ENCODE measurements at regions not wholly inside any gene's neighbourhood (a gene's known extent, or its start where the extent isn't known, plus 50 kb on each side); places are given as distances from the start of the nearest gene placed in this dataset.

DNA sequence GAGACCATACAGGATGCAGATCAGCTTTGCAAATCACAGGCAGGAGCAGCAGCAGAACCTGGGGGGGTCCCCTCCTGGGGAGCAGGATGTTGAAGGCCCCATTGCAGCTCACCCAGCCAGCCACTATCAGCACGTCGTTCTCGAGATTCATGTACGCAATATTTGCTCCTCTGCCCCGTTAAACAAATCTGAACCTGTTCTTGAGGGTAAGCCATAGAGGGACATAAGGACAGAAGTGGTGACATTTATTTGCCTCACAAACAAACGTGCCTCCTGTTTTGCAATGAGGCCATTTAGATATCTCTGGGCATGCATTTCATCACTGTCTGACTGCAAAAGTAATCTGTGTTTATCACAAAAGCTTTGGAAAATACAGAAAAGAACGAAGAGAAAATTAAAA lies 87.3 kb upstream of the BAIAP2L1 start:
- DNase-seq (ENCODE audit: low spot score in 2 of 2, unreplicated experiment in 2 of 2), result no peak
- TF ChIP-seq, protein P1, sequence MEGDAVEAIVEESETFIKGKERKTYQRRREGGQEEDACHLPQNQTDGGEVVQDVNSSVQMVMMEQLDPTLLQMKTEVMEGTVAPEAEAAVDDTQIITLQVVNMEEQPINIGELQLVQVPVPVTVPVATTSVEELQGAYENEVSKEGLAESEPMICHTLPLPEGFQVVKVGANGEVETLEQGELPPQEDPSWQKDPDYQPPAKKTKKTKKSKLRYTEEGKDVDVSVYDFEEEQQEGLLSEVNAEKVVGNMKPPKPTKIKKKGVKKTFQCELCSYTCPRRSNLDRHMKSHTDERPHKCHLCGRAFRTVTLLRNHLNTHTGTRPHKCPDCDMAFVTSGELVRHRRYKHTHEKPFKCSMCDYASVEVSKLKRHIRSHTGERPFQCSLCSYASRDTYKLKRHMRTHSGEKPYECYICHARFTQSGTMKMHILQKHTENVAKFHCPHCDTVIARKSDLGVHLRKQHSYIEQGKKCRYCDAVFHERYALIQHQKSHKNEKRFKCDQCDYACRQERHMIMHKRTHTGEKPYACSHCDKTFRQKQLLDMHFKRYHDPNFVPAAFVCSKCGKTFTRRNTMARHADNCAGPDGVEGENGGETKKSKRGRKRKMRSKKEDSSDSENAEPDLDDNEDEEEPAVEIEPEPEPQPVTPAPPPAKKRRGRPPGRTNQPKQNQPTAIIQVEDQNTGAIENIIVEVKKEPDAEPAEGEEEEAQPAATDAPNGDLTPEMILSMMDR (IDR thresholded peaks at IDR 0.05; ENCODE audit: unreplicated experiment), result no peak
- H3K27ac Mint-ChIP-seq, result no peak overlapping the region
- H3K4me1 Mint-ChIP-seq, result no peaks in the 10 kb centered on the region
- H3K9me3 Mint-ChIP-seq, result no peaks in the 10 kb centered on the region
- H3K36me3 Mint-ChIP-seq, result no peaks in the 10 kb centered on the region
- peaks cover 18% of the 10 kb centered on the region for H3K27me3 Mint-ChIP-seq (ENCODE audit: low read depth)
- no peak overlapping the region for H3K4me3 Mint-ChIP-seq

- TF ChIP-seq, protein P1 (IDR thresholded peaks at IDR 0.05; ENCODE audit: unreplicated experiment), result no peak
- no peaks in the 10 kb centered on the region for H3K4me1 Mint-ChIP-seq
- no peak overlapping the region for H3K27ac Mint-ChIP-seq
- no peak for DNase-seq (ENCODE audit: low spot score in 2 of 2, unreplicated experiment in 2 of 2)
- H3K9me3 Mint-ChIP-seq, result peaks cover 4% of the 10 kb centered on the region
- H3K27me3 Mint-ChIP-seq (ENCODE audit: low read depth), result peaks cover 9% of the 10 kb centered on the region
- no peaks in the 10 kb centered on the region for H3K36me3 Mint-ChIP-seq
- H3K4me3 Mint-ChIP-seq, result no peak overlapping the region
These were observed 83.2 kb upstream of the BAIAP2L1 start for GRCh38 chr7:98483964-98484545.

DNA sequence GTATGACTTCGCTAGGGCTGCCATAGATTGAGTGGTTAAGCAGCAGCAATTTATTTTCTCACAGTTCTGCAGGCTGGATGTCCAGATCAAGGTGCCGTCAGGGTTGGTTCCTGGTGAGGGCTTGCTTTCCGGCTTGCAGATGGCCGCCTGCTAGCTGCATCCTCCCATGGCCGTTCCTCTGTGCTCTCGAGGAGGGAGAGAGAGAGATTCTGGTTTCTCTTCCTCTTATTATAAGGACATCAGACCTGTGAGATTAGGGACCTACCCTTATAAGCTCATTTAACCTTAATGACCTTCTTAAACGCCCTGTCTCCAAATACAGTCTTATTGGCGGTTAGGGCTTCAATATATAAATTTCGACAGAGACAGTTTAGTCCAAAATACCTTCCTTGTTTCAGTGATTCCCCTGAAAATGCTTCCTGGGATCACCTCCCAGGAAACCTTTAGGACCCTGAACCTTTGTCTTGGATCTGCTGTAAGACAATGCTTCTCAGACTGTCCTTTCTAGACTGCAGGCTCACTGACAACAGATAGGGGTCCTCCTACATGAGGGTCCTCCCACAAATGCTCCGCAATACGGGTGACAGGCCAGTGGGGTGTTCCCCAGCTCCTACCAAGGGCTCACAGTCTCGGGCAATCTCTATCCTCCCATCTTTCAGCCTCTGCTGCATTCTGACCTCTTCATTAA lies 82.5 kb upstream of the BAIAP2L1 start:
- Mint-ChIP-seq H3K27me3 (ENCODE audit: low read depth) (peaks cover 8% of the 10 kb centered on the region), H3K4me3 (no peak overlapping the region), H3K4me1 (no peaks in the 10 kb centered on the region), H3K9me3 (peaks cover 4% of the 10 kb centered on the region), H3K36me3 (no peaks in the 10 kb centered on the region), H3K27ac (no peak overlapping the region)
- no peak for DNase-seq (ENCODE audit: low spot score in 2 of 2, unreplicated experiment in 2 of 2)
- TF ChIP-seq, protein P1 (IDR thresholded peaks at IDR 0.05; ENCODE audit: unreplicated experiment), result no peak

DNA sequence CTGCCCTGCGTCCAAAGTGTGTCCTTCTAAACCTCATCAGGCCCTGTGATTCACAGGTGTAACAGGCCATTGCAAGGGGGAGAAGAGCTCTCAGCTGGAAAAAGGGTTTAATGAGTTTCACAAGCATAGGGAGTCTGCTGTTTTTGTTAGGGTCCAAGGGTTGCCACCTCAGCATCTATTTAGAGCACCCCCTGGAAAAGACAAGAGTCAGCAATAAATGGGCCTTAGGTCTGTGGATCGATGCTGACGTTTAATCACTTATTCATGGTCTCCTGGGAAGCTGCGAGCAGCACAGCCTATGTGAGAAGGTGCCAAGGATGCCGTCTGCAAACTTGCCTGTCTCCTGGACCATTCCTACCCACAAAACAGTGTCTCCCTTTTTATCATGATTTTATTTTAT lies 78.4 kb upstream of the BAIAP2L1 start:
- Mint-ChIP-seq H3K27ac (no peak overlapping the region), H3K4me3 (no peak overlapping the region), H3K27me3 (ENCODE audit: low read depth) (peaks cover 2% of the 10 kb centered on the region), H3K4me1 (peaks cover 7% of the 10 kb centered on the region), H3K9me3 (peaks cover 4% of the 10 kb centered on the region), H3K36me3 (no peaks in the 10 kb centered on the region)
- TF ChIP-seq, protein P1 (IDR thresholded peaks at IDR 0.05; ENCODE audit: unreplicated experiment), result no peak
- no peak for DNase-seq (ENCODE audit: low spot score in 2 of 2, unreplicated experiment in 2 of 2)

DNA sequence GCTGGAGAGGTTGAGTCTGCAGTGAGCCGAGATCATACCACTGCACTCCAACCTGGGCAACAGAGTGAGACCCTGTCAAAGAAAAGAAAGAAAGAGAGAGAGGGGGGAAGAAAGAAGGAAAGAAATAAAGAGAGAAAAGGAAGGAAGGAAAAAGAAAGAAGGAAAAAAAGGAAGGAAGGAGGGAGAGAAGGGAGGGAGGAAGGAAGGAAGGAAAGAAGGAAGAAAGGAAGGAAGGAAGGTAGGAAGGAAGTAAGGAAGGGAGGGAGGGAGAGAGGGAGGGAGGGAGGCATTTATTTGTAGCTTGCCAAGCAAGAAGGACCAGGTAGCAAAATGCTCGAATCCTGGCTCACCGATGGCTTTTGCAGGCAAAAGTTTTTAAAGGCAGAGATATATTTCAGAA lies 74.5 kb upstream of the BAIAP2L1 start:
- Mint-ChIP-seq H3K36me3 (no peaks in the 10 kb centered on the region), H3K4me1 (peaks cover 11% of the 10 kb centered on the region), H3K27ac (no peak overlapping the region), H3K4me3 (no peak overlapping the region), H3K27me3 (ENCODE audit: low read depth) (peaks cover 26% of the 10 kb centered on the region), H3K9me3 (no peaks in the 10 kb centered on the region)
- TF ChIP-seq, protein P1 (IDR thresholded peaks at IDR 0.05; ENCODE audit: unreplicated experiment), result no peak
- no peak for DNase-seq (ENCODE audit: low spot score in 2 of 2, unreplicated experiment in 2 of 2)

Data from mesothelial cell of epicardium (in vitro differentiated cells).